Nucleus accumbens (tissue), 56 donors: ENCODE measurements at regions not wholly inside any gene's neighbourhood (a gene's known extent, or its start where the extent isn't known, plus 50 kb on each side); places are given as distances from the start of the nearest gene placed in this dataset.

Experiments used
- DNase-seq, 56 donors: peaks; one replicate each; lab custom pipeline; 2025; lab: John Stamatoyannopoulos, UW

DNA sequence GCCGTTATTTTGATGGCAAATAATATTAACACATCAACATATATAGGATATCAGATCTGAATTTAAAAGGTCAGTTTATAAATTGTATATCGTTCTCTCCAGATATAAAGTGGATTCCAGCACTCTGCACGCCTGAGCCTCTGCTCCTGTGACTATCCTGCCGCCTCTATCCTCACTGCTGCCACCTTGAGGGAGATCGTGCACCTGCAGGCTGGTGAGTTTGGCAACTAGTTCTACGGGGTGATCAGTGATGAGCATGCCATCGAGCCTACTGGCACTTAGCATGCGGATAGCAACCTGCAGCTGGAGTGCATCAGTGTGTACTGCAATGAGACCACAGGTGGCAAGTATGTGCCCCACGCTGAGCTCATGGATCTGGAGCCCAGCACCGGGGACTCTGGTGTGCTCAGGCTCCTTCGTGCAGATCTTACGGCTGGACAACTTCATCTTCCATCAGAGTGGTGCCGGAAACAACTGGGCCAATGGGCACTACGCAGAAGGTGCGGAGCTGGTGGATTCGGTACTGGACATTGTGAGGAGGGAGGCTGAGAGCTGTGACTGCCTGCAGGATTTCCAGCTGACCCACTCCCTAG lies 84.9 kb downstream of the FBXO5 start:
- DNase-seq, result peak in 36 of 56 donors; percentile 1 to 62 (median 18)

DNA sequence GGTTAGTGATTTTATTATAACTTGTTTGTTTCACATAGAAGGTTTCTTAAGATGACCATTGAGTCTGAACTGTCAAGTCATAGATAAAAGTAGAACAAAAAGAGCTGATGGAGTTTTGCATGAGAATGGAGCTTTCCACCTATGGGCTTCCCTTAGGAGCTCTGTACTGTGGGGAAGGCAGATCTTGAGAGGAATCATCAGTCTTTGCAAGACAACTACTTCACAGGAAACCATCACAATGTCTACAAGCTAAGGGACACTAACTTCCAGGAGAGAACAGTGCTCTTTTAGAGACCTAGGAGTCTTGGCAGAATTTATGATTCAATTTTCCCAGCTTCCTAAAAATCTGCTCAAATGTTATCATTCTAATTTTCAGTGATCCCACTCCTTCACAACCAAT lies 78.2 kb downstream of the FBXO5 start:
- DNase-seq, result no peak

DNA sequence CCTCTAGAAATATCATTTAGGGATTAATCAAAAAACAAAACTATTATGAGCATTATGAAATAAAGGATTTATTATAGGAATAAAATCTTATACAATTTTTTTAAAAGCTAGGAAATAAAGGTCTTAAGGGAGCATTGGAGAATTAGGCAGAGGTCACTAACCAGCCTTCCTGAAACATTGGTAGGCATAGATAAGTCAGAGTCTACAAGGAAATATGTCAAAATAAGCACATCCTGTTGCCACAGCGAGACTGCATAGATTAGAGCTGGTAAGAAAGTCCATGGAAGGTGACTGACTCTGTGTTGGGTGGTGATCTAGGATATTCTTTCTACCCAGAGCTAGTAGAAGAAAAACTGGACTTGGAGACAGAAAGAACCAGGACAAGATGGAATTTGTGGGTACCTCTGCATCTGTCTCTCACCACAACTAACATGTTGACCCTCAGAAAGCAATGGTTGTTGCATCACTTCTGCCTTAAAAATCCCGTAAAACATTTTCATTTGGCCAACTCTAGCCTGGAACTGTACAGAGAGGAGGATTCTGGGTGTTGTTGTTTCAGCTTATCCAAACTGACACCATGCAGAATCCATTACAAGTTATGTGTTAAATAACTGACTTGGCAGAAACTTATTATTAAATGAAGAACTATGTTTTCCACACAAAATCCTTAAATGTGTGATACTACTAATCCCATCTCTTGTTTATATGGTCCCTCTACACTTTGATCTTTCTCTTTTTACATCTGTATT lies 77.1 kb downstream of the FBXO5 start:
- no peak for DNase-seq

- DNase-seq, result no peak
Observed at GRCh38 chr6:152909241-152909640, 73.6 kb downstream of the FBXO5 start.

GRCh38 chr6:152916035-152916434 lies 66.8 kb downstream of the FBXO5 start:
- DNase-seq, result no peak

- no peak for DNase-seq
Observed at GRCh38 chr6:152918991-152919390, 63.9 kb downstream of the FBXO5 start.

GRCh38 chr6:152920016-152920415 lies 62.8 kb downstream of the FBXO5 start:
- DNase-seq, result no peak
